Neural cell (in vitro differentiated cells): ENCODE measurements at regions not wholly inside any gene's neighbourhood (a gene's known extent, or its start where the extent isn't known, plus 50 kb on each side); places are given as distances from the start of the nearest gene placed in this dataset.

Experiments
- EP300 ChIP-seq: fragments of 450-650 bp; conservative IDR thresholded peaks from 2 replicates; pipeline ENCODE4 v1.6.1; 2014; ENCODE audit warnings: antibody characterized with exemption, mild to moderate bottlenecking, moderate library complexity; ENCODE audit not compliant: poor library complexity, severe bottlenecking
- EZH2 ChIP-seq: fragments of 200-600, 300-800 bp; shearing (Covaris generic), sonication (generic); IDR thresholded peaks from 2 replicates; pipeline ENCODE4 v1.6.1; 2014; ENCODE audit warnings: antibody characterized with exemption, low read length, borderline replicate concordance, mild to moderate bottlenecking; ENCODE audit not compliant: insufficient read depth, poor library complexity, severe bottlenecking
- MXI1 ChIP-seq: fragments of 450-650 bp; conservative IDR thresholded peaks from 2 replicates; pipeline ENCODE4 v1.6.1; 2014; ENCODE audit warnings: antibody characterized with exemption, mild to moderate bottlenecking; ENCODE audit not compliant: poor library complexity, severe bottlenecking
- POLR2AphosphoS5 ChIP-seq: IDR thresholded peaks from 2 replicates; pipeline ENCODE4 v1.6.1; 2012
- RAD21 ChIP-seq: fragments of 450-650 bp; conservative IDR thresholded peaks from 2 replicates; pipeline ENCODE4 v1.6.1; 2014; ENCODE audit warnings: antibody characterized with exemption, mild to moderate bottlenecking, moderate library complexity
- SMC3 ChIP-seq: fragments of 450-650 bp; conservative IDR thresholded peaks from 2 replicates; pipeline ENCODE4 v1.6.1; 2014; ENCODE audit warnings: antibody characterized with exemption, mild to moderate bottlenecking, moderate library complexity; ENCODE audit not compliant: poor library complexity
- TAF1 ChIP-seq: IDR thresholded peaks from 2 replicates; pipeline ENCODE4 v1.6.1; 2012; ENCODE audit warnings: low read depth
- TF ChIP-seq, protein P1 (sequence below): fragments of 450-650 bp; IDR thresholded peaks from 2 replicates; pipeline ENCODE4 v1.5.1; 2014; ENCODE audit warnings: antibody characterized with exemption, mild to moderate bottlenecking, moderate library complexity; ENCODE audit not compliant: poor library complexity, severe bottlenecking
- TF ChIP-seq, protein P2 (sequence below): IDR thresholded peaks from 2 replicates; pipeline ENCODE4 v1.6.1; 2012; ENCODE audit warnings: borderline replicate concordance

DNA sequence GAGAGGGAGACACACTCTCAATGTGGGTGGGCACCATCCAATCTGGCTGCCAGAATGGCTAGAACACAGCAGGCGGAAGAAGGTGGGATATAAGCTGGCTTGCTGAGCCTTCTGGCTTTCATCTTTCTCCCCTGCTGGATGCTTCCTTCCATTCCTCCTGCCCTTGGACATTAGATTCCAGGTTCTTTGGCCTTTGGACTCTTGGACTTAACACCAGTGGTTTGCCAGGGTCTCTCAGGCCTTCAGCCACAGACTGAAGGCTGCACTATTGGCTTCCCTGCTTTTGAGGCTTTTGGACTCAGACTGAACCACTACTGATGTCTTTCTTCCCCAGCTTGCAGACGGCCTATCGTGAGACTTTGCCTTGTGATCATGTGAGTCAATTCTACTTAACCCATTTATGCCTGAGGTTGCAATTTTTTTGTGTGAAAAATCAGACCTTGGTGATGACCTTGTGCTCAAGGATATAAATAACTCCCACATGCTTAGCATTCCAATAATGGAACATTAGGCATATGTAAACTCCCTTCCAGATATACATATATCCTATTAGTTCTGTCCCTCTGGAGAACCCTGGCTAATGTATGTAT is 56.7 kb upstream of the CD55 start:
- TF ChIP-seq, protein P1, sequence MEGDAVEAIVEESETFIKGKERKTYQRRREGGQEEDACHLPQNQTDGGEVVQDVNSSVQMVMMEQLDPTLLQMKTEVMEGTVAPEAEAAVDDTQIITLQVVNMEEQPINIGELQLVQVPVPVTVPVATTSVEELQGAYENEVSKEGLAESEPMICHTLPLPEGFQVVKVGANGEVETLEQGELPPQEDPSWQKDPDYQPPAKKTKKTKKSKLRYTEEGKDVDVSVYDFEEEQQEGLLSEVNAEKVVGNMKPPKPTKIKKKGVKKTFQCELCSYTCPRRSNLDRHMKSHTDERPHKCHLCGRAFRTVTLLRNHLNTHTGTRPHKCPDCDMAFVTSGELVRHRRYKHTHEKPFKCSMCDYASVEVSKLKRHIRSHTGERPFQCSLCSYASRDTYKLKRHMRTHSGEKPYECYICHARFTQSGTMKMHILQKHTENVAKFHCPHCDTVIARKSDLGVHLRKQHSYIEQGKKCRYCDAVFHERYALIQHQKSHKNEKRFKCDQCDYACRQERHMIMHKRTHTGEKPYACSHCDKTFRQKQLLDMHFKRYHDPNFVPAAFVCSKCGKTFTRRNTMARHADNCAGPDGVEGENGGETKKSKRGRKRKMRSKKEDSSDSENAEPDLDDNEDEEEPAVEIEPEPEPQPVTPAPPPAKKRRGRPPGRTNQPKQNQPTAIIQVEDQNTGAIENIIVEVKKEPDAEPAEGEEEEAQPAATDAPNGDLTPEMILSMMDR: no peak
- TF ChIP-seq EZH2: no peak
- TF ChIP-seq, protein P2, sequence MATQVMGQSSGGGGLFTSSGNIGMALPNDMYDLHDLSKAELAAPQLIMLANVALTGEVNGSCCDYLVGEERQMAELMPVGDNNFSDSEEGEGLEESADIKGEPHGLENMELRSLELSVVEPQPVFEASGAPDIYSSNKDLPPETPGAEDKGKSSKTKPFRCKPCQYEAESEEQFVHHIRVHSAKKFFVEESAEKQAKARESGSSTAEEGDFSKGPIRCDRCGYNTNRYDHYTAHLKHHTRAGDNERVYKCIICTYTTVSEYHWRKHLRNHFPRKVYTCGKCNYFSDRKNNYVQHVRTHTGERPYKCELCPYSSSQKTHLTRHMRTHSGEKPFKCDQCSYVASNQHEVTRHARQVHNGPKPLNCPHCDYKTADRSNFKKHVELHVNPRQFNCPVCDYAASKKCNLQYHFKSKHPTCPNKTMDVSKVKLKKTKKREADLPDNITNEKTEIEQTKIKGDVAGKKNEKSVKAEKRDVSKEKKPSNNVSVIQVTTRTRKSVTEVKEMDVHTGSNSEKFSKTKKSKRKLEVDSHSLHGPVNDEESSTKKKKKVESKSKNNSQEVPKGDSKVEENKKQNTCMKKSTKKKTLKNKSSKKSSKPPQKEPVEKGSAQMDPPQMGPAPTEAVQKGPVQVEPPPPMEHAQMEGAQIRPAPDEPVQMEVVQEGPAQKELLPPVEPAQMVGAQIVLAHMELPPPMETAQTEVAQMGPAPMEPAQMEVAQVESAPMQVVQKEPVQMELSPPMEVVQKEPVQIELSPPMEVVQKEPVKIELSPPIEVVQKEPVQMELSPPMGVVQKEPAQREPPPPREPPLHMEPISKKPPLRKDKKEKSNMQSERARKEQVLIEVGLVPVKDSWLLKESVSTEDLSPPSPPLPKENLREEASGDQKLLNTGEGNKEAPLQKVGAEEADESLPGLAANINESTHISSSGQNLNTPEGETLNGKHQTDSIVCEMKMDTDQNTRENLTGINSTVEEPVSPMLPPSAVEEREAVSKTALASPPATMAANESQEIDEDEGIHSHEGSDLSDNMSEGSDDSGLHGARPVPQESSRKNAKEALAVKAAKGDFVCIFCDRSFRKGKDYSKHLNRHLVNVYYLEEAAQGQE: no peak
- TF ChIP-seq TAF1: no peak
- TF ChIP-seq POLR2AphosphoS5: no peak
- TF ChIP-seq SMC3: no peak
- no peak for TF ChIP-seq EP300
- TF ChIP-seq RAD21: no peak
- no peak for TF ChIP-seq MXI1
